GM18909 (cell line): ENCODE measurements at regions not wholly inside any gene's neighbourhood (a gene's known extent, or its start where the extent isn't known, plus 50 kb on each side); places are given as distances from the start of the nearest gene placed in this dataset.
"Not testable (repeated sequence)": the region's sequence is repeated elsewhere in the genome, so short reads cannot be mapped to it uniquely, and the experiment has no call there.

ENCODE experiments used
- ATAC-seq: cut with Tn5 transposase; IDR thresholded peaks from one replicate; pipeline ENCODE4 v1.9.1; 2021; ENCODE audit warnings: mild to moderate bottlenecking; ENCODE audit not compliant: unreplicated experiment, poor library complexity

GRCh38 chr3:74978684-74979083 is 364.2 kb upstream of the CNTN3 start:
- no peak for ATAC-seq

GRCh38 chr3:74985028-74985904 is 370.8 kb upstream of the CNTN3 start:
- ATAC-seq = not testable (repeated sequence)

- no peak for ATAC-seq
These were observed 373.6 kb upstream of the CNTN3 start for GRCh38 chr3:74988095-74988494.

DNA sequence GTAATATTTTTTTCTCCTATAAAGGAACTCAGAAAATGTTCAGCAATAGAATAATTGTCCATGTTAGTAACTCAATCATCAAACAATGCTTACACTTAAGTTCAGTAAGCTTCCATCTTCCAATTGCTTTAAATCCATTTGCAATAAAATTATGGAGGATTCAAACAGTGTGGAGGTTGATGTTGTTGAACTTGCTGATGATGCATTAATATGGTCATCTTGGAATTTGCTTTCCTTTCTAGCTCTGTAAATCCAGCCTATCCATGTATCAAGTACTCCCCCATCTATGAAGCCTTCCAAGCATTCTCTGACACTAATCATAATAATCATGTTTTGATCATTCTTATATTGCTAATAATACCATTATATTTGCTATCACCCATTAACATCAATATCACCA is 378.4 kb upstream of the CNTN3 start:
- ATAC-seq = no peak

DNA sequence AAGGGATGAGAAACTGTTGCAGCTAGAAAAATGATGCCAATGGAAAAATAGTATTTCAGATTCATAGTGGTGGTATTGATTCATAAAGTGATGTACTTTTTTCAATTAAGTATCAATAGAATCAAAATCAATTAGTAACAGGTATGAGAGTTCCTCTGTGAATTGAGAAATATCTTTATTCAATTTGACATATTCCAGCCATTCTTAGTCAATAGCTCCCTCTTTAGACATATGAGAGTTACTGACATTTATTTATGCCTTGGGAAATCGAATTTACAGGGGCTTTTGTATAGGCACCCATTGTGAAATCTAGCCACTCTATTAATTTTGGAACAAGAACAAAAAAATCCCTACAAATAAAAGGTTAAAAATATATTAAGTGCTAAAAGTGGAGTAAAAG is 386.9 kb upstream of the CNTN3 start:
- ATAC-seq = no peak

DNA sequence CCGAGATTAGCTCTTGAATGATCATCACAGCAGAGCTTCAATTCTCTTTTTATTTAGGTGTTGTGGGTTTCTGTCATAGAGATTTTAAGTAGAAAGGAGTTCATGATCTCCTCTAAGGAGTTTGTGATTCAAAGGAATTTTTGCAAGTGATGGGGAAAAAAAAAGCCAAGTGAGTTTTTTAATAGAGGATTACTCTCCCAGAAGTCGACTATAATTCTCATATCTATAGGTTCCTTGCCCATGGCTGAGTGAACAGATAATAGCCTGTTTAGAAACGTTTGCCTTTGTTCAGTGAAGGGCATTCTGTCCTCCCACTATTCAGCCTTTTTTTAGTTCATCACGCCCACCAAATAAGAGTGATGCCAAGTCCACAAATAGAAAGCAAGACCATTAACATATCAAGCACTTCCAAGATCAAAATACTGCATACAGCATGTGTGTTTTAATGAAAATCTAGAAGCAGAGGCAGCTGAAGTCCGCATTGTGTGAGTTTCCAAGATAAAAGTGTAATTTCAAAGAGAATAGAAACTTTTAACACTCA is 398.4 kb upstream of the CNTN3 start:
- no peak for ATAC-seq

- no peak for ATAC-seq
These were observed 399.5 kb upstream of the CNTN3 start for GRCh38 chr3:75014008-75014407.

GRCh38 chr3:75015280-75015679 is 400.8 kb upstream of the CNTN3 start:
- ATAC-seq = no peak

DNA sequence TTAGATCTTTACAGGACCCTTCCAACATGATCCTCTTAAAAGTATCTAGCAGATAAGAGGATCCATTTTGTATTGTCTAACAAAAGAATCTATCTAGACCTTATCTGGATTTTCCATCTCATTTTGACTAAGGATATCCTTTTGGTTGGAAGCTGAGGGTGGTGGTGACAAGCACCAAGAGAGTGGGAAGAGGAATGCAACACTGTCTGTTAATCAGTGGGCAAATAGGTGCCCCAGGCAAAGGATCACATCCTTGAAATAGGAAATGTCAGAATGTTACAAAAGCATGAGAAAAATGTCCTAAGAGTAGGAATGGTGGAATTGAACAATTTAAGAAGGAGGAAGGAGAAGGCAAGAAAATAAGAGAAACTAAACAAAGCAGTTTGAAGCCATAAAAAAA is 420.7 kb upstream of the CNTN3 start:
- ATAC-seq = no peak

GRCh38 chr3:75042941-75043340 is 428.5 kb upstream of the CNTN3 start:
- no peak for ATAC-seq

DNA sequence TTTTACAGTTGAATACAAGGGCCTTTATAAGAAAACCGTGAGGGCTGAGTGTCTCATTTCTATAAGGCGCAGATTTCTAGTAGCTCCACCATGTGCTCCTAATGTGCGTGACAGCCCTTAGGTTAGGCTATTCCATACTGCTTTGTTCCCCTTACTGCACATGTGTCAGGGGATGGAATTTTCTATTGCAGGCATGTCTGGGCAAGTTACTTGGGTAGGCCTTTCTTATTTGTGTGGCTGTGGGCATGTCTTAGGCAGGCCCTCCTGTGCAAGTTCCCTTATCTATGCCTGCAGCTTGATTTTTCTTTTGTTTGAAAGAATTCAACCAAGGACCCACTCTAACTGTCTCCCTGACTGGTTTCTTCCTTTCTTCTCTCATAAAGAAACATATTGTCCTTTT is 434.2 kb upstream of the CNTN3 start:
- ATAC-seq = no peak

- no peak for ATAC-seq
These were observed 435.1 kb upstream of the CNTN3 start for GRCh38 chr3:75049533-75049932.

DNA sequence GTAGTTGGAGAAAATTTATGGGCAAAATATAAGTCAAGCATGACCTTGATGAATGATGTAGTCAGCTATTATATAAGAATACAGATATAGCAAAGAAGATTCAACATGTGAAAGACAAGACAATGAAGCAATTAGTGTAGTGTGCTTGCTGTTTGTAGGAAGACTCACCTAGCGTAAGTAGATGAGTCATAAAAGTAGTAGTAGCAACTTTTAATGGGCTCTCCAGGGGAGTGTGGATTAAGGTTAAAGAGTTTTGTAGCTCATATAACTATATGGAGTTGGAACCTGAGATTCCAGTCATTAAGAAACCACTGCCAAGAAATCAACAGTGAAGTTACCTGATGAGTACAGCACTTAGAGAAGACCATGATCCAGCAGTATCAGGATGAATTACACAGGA is 444.7 kb upstream of the CNTN3 start:
- no peak for ATAC-seq

GRCh38 chr3:75061806-75062205 is 447.3 kb upstream of the CNTN3 start:
- ATAC-seq = no peak

- no peak for ATAC-seq
These were observed 460.7 kb upstream of the CNTN3 start for GRCh38 chr3:75075158-75075557.

GRCh38 chr3:75076481-75076880 is 462.0 kb upstream of the CNTN3 start:
- no peak for ATAC-seq

GRCh38 chr3:75078290-75078689 is 463.8 kb upstream of the CNTN3 start:
- no peak for ATAC-seq

- ATAC-seq = no peak
These were observed 468.4 kb upstream of the CNTN3 start for GRCh38 chr3:75082845-75083244.

DNA sequence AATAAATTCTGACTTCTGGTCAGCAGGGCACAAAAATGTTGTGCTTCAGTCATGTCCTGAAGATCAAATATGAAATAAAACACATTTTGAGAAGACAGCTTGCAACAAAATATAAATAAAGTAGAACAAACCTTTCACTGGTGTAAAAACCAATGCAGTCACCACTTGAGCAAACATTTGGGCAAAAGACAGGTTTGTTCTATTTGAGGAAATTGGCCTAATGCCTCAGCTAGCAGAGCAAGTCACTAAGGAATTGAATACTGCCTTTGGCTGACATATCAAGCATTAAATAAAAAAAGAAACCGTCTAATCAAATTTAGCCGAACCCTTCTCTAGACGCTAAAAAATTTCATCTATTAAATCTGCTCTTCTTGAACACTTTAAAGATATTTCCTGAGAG is 475.4 kb upstream of the CNTN3 start:
- ATAC-seq = no peak

DNA sequence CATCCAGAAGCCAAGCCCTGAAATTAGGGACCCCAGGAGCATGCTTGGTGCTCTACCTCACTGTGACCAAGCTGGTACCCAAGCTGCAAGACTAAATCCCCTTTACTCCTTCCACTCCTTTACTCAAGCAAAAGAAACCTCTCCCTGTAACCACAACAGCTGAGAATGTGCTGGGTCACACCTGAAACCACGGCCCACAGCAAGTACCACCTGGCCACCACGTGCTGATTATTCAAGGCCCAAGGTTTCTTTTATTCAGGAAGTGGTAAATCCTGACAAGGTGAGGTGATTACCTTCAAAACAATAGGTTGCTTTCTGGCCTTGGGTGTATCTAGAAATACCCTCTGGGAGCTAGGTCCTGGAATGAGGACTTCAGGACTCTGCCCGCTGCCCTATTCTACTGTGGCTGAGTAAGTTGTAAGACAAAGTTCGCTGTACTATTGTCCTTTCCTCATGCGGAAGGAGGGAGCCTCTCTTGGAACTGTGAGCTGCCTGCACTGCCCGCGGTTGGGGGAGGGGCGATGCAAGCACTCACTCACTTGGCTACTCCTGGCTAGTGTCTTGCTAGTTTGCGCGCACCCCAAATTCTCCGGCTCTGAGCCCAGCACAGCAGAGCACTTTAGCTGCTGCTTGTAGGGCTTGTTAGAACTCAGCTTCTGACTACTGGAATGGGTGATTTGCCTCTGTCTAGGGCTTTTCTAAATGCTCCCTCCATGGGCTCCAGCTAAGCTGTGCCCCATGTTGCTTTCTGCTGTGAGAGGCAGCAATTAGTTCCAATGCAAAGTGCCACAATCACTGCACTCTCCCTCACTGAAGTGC is 487.1 kb upstream of the CNTN3 start:
- no peak for ATAC-seq

DNA sequence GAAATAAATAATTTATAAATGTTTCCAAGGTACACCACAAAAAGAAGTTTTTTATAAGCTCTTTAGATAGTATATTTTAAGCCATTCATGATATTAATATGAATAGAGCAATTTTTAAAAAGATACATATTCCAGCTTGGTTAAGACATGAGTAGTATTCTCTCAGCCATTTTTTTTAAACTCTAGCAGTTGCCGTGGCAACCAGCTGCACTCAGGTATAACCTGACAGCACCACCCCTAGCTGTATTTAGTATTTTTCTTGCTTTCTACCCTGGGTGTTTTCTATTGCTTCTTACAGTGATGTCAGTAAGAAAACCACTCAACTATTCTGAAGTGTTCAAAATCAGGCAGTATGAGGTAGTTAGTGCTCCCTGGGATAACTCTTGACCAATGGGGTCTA is 496.3 kb upstream of the CNTN3 start:
- no peak for ATAC-seq
